Suprapubic skin (tissue), 4 donors: ENCODE measurements at regions not wholly inside any gene's neighbourhood (a gene's known extent, or its start where the extent isn't known, plus 50 kb on each side); places are given as distances from the start of the nearest gene placed in this dataset.

Experiments used
- DNase-seq, 2 donors: peaks; one replicate each; pipeline ENCODE4 v3.0.0-alpha.2; 2019; ENCODE audit warnings: low spot score in 2 of 2
- H3K27ac ChIP-seq: fragments of 200-600 bp; sonication (generic); one replicate; pipeline ENCODE4 v1.5.1; 2019
- H3K27me3 ChIP-seq: fragments of 200-600 bp; sonication (generic); one replicate; pipeline ENCODE4 v1.5.1; 2019
- H3K36me3 ChIP-seq: fragments of 200-600 bp; sonication (generic); one replicate; pipeline ENCODE4 v1.5.1; 2019
- H3K4me1 ChIP-seq: fragments of 200-600 bp; sonication (generic); one replicate; pipeline ENCODE4 v1.5.1; 2019
- H3K4me3 ChIP-seq: fragments of 200-600 bp; sonication (generic); one replicate; pipeline ENCODE4 v1.5.1; 2019; ENCODE audit warnings: mild to moderate bottlenecking
- H3K9me3 ChIP-seq: fragments of 200-600 bp; sonication (generic); one replicate; pipeline ENCODE4 v1.5.1; 2019
- CTCF ChIP-seq, 2 donors: fragments of 200-600 bp in 1 of 2; fragments of 450-650 bp in 1 of 2; sonication (generic) in 1 of 2; IDR thresholded peaks; one replicate each; pipeline ENCODE4 v1.5.1; 2016 to 2019; ENCODE audit warnings: antibody characterized with exemption in 2 of 2, mild to moderate bottlenecking in 1 of 2, moderate library complexity in 1 of 2
- EP300 ChIP-seq: sonication (generic); formaldehyde crosslinking; IDR thresholded peaks from one replicate; pipeline ENCODE4 v1.6.1; 2017; ENCODE audit warnings: antibody characterized with exemption
- POLR2A ChIP-seq, 2 donors: fragments of 450-650 bp; IDR thresholded peaks; one replicate each; pipeline ENCODE4 v1.6.1; 2017; ENCODE audit warnings: antibody characterized with exemption in 2 of 2, mild to moderate bottlenecking in 2 of 2, moderate library complexity in 2 of 2
- POLR2AphosphoS5 ChIP-seq, 3 donors: sonication (generic); formaldehyde crosslinking; IDR thresholded peaks; one replicate each; pipeline ENCODE4 v1.6.1; 2017; ENCODE audit warnings: antibody characterized with exemption in 3 of 3
- WGBS: methylation state at CpG from one replicate; pipeline ENCODE4 v1.1.5; 2018; 5-methylcytosine and 5-hydroxymethylcytosine counted together

GRCh38 chr4:32258986-32259385 lies 1538.8 kb downstream of the PCDH7 start:
- H3K36me3 ChIP-seq = no peaks in the 10 kb centered on the region
- WGBS = 60% methylated on average over 2 of the region's 2 CpGs
- DNase-seq = no peak
- TF ChIP-seq CTCF (IDR thresholded peaks at IDR 0.05) (no peak), POLR2A (IDR thresholded peaks at IDR 0.05) (no peak), POLR2AphosphoS5 (IDR thresholded peaks at IDR 0.05) (no peak), EP300 (no peak)
- H3K9me3 ChIP-seq = no peaks in the 10 kb centered on the region
- no peaks in the 10 kb centered on the region for H3K4me1 ChIP-seq
- H3K27ac ChIP-seq = no peak overlapping the region
- no peaks in the 10 kb centered on the region for H3K27me3 ChIP-seq
- H3K4me3 ChIP-seq = no peak overlapping the region

- no peak overlapping the region for H3K4me3 ChIP-seq
- H3K9me3 ChIP-seq = no peaks in the 10 kb centered on the region
- no peaks in the 10 kb centered on the region for H3K4me1 ChIP-seq
- TF ChIP-seq EP300 = no peak
- no peaks in the 10 kb centered on the region for H3K27me3 ChIP-seq
- H3K36me3 ChIP-seq = no peaks in the 10 kb centered on the region
- DNase-seq = no peak
- WGBS = 86% methylated on average over 9 of the region's 9 CpGs
- H3K27ac ChIP-seq = no peak overlapping the region
Observed at GRCh38 chr4:32261196-32261595, 1541.0 kb downstream of the PCDH7 start.

GRCh38 chr4:32268863-32269262 lies 1548.7 kb downstream of the PCDH7 start:
- no peak overlapping the region for H3K27ac ChIP-seq
- no peaks in the 10 kb centered on the region for H3K9me3 ChIP-seq
- WGBS = 0% methylated on average over 1 of the region's 1 CpG
- TF ChIP-seq POLR2A (IDR thresholded peaks at IDR 0.05) (no peak), EP300 (no peak), CTCF (IDR thresholded peaks at IDR 0.05) (no peak), POLR2AphosphoS5 (IDR thresholded peaks at IDR 0.05) (no peak)
- H3K4me3 ChIP-seq = no peak overlapping the region
- DNase-seq = no peak
- no peaks in the 10 kb centered on the region for H3K27me3 ChIP-seq
- H3K36me3 ChIP-seq = no peaks in the 10 kb centered on the region
- H3K4me1 ChIP-seq = no peaks in the 10 kb centered on the region

- Histone ChIP-seq H3K36me3 (no peaks in the 10 kb centered on the region), H3K27me3 (no peaks in the 10 kb centered on the region), H3K4me3 (no peak overlapping the region), H3K9me3 (no peaks in the 10 kb centered on the region), H3K4me1 (no peaks in the 10 kb centered on the region), H3K27ac (no peak overlapping the region)
- 89% methylated on average over 1 of the region's 1 CpG for WGBS
- no peak for TF ChIP-seq POLR2A (IDR thresholded peaks at IDR 0.05)
- no peak for TF ChIP-seq CTCF (IDR thresholded peaks at IDR 0.05)
- TF ChIP-seq EP300 = no peak
- no peak for TF ChIP-seq POLR2AphosphoS5 (IDR thresholded peaks at IDR 0.05)
- DNase-seq = no peak
Observed at GRCh38 chr4:32290102-32290501, 1569.9 kb downstream of the PCDH7 start.

GRCh38 chr4:32318926-32319325 lies 1598.8 kb downstream of the PCDH7 start:
- Histone ChIP-seq H3K9me3 (no peaks in the 10 kb centered on the region), H3K4me1 (no peaks in the 10 kb centered on the region), H3K4me3 (no peak overlapping the region), H3K27ac (no peak overlapping the region), H3K36me3 (no peaks in the 10 kb centered on the region), H3K27me3 (no peaks in the 10 kb centered on the region)
- WGBS = 81% methylated on average over 5 of the region's 7 CpGs
- DNase-seq = no peak
- TF ChIP-seq POLR2A (IDR thresholded peaks at IDR 0.05) = no peak
- TF ChIP-seq EP300 = no peak
- no peak for TF ChIP-seq POLR2AphosphoS5 (IDR thresholded peaks at IDR 0.05)
- TF ChIP-seq CTCF (IDR thresholded peaks at IDR 0.05) = no peak

- DNase-seq = no peak
- Histone ChIP-seq H3K9me3 (no peaks in the 10 kb centered on the region), H3K36me3 (no peaks in the 10 kb centered on the region), H3K27ac (no peak overlapping the region), H3K4me3 (no peak overlapping the region), H3K4me1 (no peaks in the 10 kb centered on the region), H3K27me3 (no peaks in the 10 kb centered on the region)
- no peak for TF ChIP-seq EP300
- TF ChIP-seq POLR2A (IDR thresholded peaks at IDR 0.05) = no peak
- no peak for TF ChIP-seq CTCF (IDR thresholded peaks at IDR 0.05)
- TF ChIP-seq POLR2AphosphoS5 (IDR thresholded peaks at IDR 0.05) = no peak
- WGBS = 64% methylated on average over 3 of the region's 3 CpGs
Observed at GRCh38 chr4:32321421-32321820, 1601.3 kb downstream of the PCDH7 start.
